MCF 10A (cell line): ENCODE measurements at regions not wholly inside any gene's neighbourhood (a gene's known extent, or its start where the extent isn't known, plus 50 kb on each side); places are given as distances from the start of the nearest gene placed in this dataset.

Experiments used
- BruUV-seq: library from RNA; stranded (reverse); fragments of 400-500 nt; replicated peaks from 2 replicates; lab custom pipeline; 2021; lab: Mats Ljungman, UMichigan
- CTCF ChIA-PET: fragments of 300-600 bp; sonication (Branson Sonifier 250); formaldehyde crosslinking; extraction: SDS; loops from one replicate; lab custom pipeline; 2021; ENCODE audit warnings: antibody characterized with exemption, inconsistent platforms; lab: Yijun Ruan, JAX
- POLR2A ChIA-PET: fragments of 300-600, 350-650 bp; sonication (Branson Sonifier 250); formaldehyde crosslinking; extraction: SDS; loops from one replicate; lab custom pipeline; 2020; ENCODE audit warnings: antibody characterized with exemption, inconsistent platforms; lab: Yijun Ruan, JAX
- DNase-seq: peaks from one replicate; pipeline ENCODE4 v3.0.0-alpha.2; 2018; ENCODE audit not compliant: unreplicated experiment
- H3K27ac Mint-ChIP-seq: one replicate; pipeline ENCODE4 v1.8.0; 2022; ENCODE audit warnings: mild to moderate bottlenecking, low read depth, mixed read lengths; ENCODE audit not compliant: unreplicated experiment
- H3K27me3 Mint-ChIP-seq: one replicate; pipeline ENCODE4 v1.8.0; 2022; ENCODE audit warnings: mixed read lengths; ENCODE audit not compliant: insufficient read depth, unreplicated experiment
- H3K36me3 Mint-ChIP-seq: one replicate; pipeline ENCODE4 v1.8.0; 2022; ENCODE audit warnings: mild to moderate bottlenecking, moderate library complexity, mixed read lengths; ENCODE audit not compliant: insufficient read depth, unreplicated experiment
- H3K4me1 Mint-ChIP-seq: one replicate; pipeline ENCODE4 v1.8.0; 2022; ENCODE audit warnings: mixed read lengths; ENCODE audit not compliant: insufficient read depth, unreplicated experiment
- H3K4me3 Mint-ChIP-seq: one replicate; pipeline ENCODE4 v1.8.0; 2022; ENCODE audit warnings: mild to moderate bottlenecking, moderate library complexity, mixed read lengths; ENCODE audit not compliant: unreplicated experiment
- H3K9me3 Mint-ChIP-seq: one replicate; pipeline ENCODE4 v1.8.0; 2022; ENCODE audit warnings: mixed read lengths; ENCODE audit not compliant: unreplicated experiment
- CTCF ChIP-seq: fragments of 200-600 bp; IDR thresholded peaks from one replicate; pipeline ENCODE4 v1.8.0; 2022; ENCODE audit warnings: antibody characterized with exemption, mild to moderate bottlenecking; ENCODE audit not compliant: unreplicated experiment
- intact Hi-C: fragments of 100-400 bp; cut with micrococcal nuclease; formaldehyde crosslinking; loops from 2 replicates; pipeline ENCODE4 v1.14.1; 2022

GRCh38 chr1:17877316-17877715, 122.2 kb downstream of the ACTL8 start:
- CTCF ChIA-PET: interaction anchor here (0.5 kb wide), 1 partner anchor 1927 kb away, joined by 3 read pairs; no protein-coding TSS in a partner anchor
- TF ChIP-seq CTCF: no peak
- Mint-ChIP-seq H3K27ac (no peak overlapping the region), H3K36me3 (no peaks in the 10 kb centered on the region), H3K27me3 (no peaks in the 10 kb centered on the region), H3K4me1 (peaks cover 52% of the 10 kb centered on the region), H3K9me3 (no peaks in the 10 kb centered on the region), H3K4me3 (no peak overlapping the region)
- POLR2A ChIA-PET: interaction anchor here (0.7 kb wide), 1 partner anchor 730 kb away, joined by 3 read pairs; no protein-coding TSS in a partner anchor
- BruUV-seq: no TSS peak
- intact Hi-C loops: no loop called here
- no peak for DNase-seq

- no peak overlapping the region for H3K27ac Mint-ChIP-seq
- no peaks in the 10 kb centered on the region for H3K36me3 Mint-ChIP-seq
- no peak overlapping the region for H3K4me3 Mint-ChIP-seq
- BruUV-seq: no TSS peak
- no peak for TF ChIP-seq CTCF
- no peak for DNase-seq
- H3K27me3 Mint-ChIP-seq: no peaks in the 10 kb centered on the region
- ChIA-PET CTCF (interaction anchor here (0.5 kb wide), 1 partner anchor 1927 kb away, joined by 3 read pairs; no protein-coding TSS in a partner anchor), POLR2A (interaction anchor here (0.7 kb wide), 1 partner anchor 729 kb away, joined by 3 read pairs; no protein-coding TSS in a partner anchor)
- no peaks in the 10 kb centered on the region for H3K9me3 Mint-ChIP-seq
- H3K4me1 Mint-ChIP-seq: peaks cover 46% of the 10 kb centered on the region
- intact Hi-C loops: no loop called here
Measured at GRCh38 chr1:17877896-17878295, 122.8 kb downstream of the ACTL8 start.

GRCh38 chr1:17878837-17879236, 123.7 kb downstream of the ACTL8 start:
- DNase-seq: no peak
- POLR2A ChIA-PET: no interaction called here
- Mint-ChIP-seq H3K4me1 (peaks cover 37% of the 10 kb centered on the region), H3K36me3 (no peaks in the 10 kb centered on the region), H3K4me3 (no peak overlapping the region), H3K27ac (peak overlapping the region; percentile 23), H3K27me3 (no peaks in the 10 kb centered on the region), H3K9me3 (no peaks in the 10 kb centered on the region)
- BruUV-seq: no TSS peak
- no peak for TF ChIP-seq CTCF
- CTCF ChIA-PET: no interaction called here
- intact Hi-C loops: no loop called here

GRCh38 chr1:17880449-17880848, 125.3 kb downstream of the ACTL8 start:
- POLR2A ChIA-PET: interaction anchor here (0.8 kb wide), 1 partner anchor 918 kb away, joined by 4 read pairs; no protein-coding TSS in a partner anchor

More at GRCh38 chr1:17880449-17880848, 125.3 kb downstream of the ACTL8 start:
- H3K27me3 Mint-ChIP-seq: no peaks in the 10 kb centered on the region
- no peak overlapping the region for H3K27ac Mint-ChIP-seq
- CTCF ChIA-PET: no interaction called here
- TF ChIP-seq CTCF: no peak
- BruUV-seq: no TSS peak
- no peaks in the 10 kb centered on the region for H3K36me3 Mint-ChIP-seq
- peaks cover 21% of the 10 kb centered on the region for H3K4me1 Mint-ChIP-seq
- no peak overlapping the region for H3K4me3 Mint-ChIP-seq
- H3K9me3 Mint-ChIP-seq: no peaks in the 10 kb centered on the region
- DNase-seq: no peak
- intact Hi-C loops: no loop called here
